ENCODE measurements at regions not wholly inside any gene's neighbourhood (a gene's known extent, or its start where the extent isn't known, plus 50 kb on each side); places are given as distances from the start of the nearest gene placed in this dataset.
"Not testable (repeated sequence)": the region's sequence is repeated elsewhere in the genome, so short reads cannot be mapped to it uniquely, and the experiment has no call there.

- Mint-ChIP-seq H3K36me3 (ENCODE audit: low read depth) (no peaks in the 10 kb centered on the region), H3K4me3 (no peak overlapping the region), H3K27me3 (no peaks in the 10 kb centered on the region), H3K9me3 (no peaks in the 10 kb centered on the region), H3K27ac (no peak overlapping the region), H3K4me1 (no peaks in the 10 kb centered on the region)
- TF ChIP-seq CTCF (IDR thresholded peaks at IDR 0.05) = no peak
- ATAC-seq (ENCODE audit: low read depth) (no peak), DNase-seq (no peak)
- POLR2A ChIA-PET = no interaction called here
- intact Hi-C loops (cut with micrococcal nuclease) = no loop called here
- CTCF ChIA-PET = no interaction called here
Measured at GRCh38 chr12:73998894-73999293, 538.7 kb upstream of the ATXN7L3B start.

GRCh38 chr12:74015118-74015517 lies 522.5 kb upstream of the ATXN7L3B start:
- no peak for DNase-seq
- TF ChIP-seq CTCF (IDR thresholded peaks at IDR 0.05) = no peak
- no peak for ATAC-seq (ENCODE audit: low read depth)
- Mint-ChIP-seq H3K4me1 (no peaks in the 10 kb centered on the region), H3K36me3 (ENCODE audit: low read depth) (no peaks in the 10 kb centered on the region), H3K4me3 (no peak overlapping the region), H3K9me3 (no peaks in the 10 kb centered on the region), H3K27ac (no peak overlapping the region), H3K27me3 (no peaks in the 10 kb centered on the region)
- POLR2A ChIA-PET = no interaction called here
- CTCF ChIA-PET = no interaction called here
- intact Hi-C loops (cut with micrococcal nuclease) = no loop called here

GRCh38 chr12:74016324-74016723 lies 521.3 kb upstream of the ATXN7L3B start:
- H3K27ac Mint-ChIP-seq; intact Hi-C loops (cut with micrococcal nuclease); DNase-seq; H3K4me1 Mint-ChIP-seq; H3K36me3 Mint-ChIP-seq (ENCODE audit: low read depth); POLR2A ChIA-PET; H3K4me3 Mint-ChIP-seq; H3K27me3 Mint-ChIP-seq; ATAC-seq (ENCODE audit: low read depth); H3K9me3 Mint-ChIP-seq; CTCF ChIA-PET: not testable (repeated sequence)

GRCh38 chr12:74018849-74019248 lies 518.8 kb upstream of the ATXN7L3B start:
- Mint-ChIP-seq H3K27ac (no peak overlapping the region), H3K4me3 (no peak overlapping the region), H3K36me3 (ENCODE audit: low read depth) (no peaks in the 10 kb centered on the region), H3K9me3 (no peaks in the 10 kb centered on the region), H3K27me3 (no peaks in the 10 kb centered on the region), H3K4me1 (no peaks in the 10 kb centered on the region)
- DNase-seq (no peak), ATAC-seq (ENCODE audit: low read depth) (no peak)
- intact Hi-C loops (cut with micrococcal nuclease) = no loop called here
- POLR2A ChIA-PET = no interaction called here
- CTCF ChIA-PET = no interaction called here
- TF ChIP-seq CTCF (IDR thresholded peaks at IDR 0.05) = no peak

- no peaks in the 10 kb centered on the region for H3K27me3 Mint-ChIP-seq
- no peak overlapping the region for H3K4me3 Mint-ChIP-seq
- no peak for TF ChIP-seq CTCF (IDR thresholded peaks at IDR 0.05)
- ChIA-PET POLR2A (no interaction called here), CTCF (no interaction called here)
- no peak for DNase-seq
- no peak overlapping the region for H3K27ac Mint-ChIP-seq
- peaks cover 6% of the 10 kb centered on the region for H3K9me3 Mint-ChIP-seq
- no peaks in the 10 kb centered on the region for H3K36me3 Mint-ChIP-seq (ENCODE audit: low read depth)
- intact Hi-C loops (cut with micrococcal nuclease) = loop anchor here (5.0 kb wide), 1 partner anchor 515 kb away; the partner anchor contains the start of gene ATXN7L3B
- H3K4me1 Mint-ChIP-seq = no peaks in the 10 kb centered on the region
- ATAC-seq (ENCODE audit: low read depth) = peak; percentile 37
Measured at GRCh38 chr12:74021937-74022336, 515.7 kb upstream of the ATXN7L3B start.

- no peak for DNase-seq
- ChIA-PET CTCF (no interaction called here), POLR2A (no interaction called here)
- TF ChIP-seq CTCF (IDR thresholded peaks at IDR 0.05) = no peak
- H3K36me3 Mint-ChIP-seq (ENCODE audit: low read depth) = no peaks in the 10 kb centered on the region
- no peaks in the 10 kb centered on the region for H3K27me3 Mint-ChIP-seq
- H3K4me3 Mint-ChIP-seq = no peak overlapping the region
- intact Hi-C loops (cut with micrococcal nuclease) = no loop called here
- no peaks in the 10 kb centered on the region for H3K4me1 Mint-ChIP-seq
- no peak for ATAC-seq (ENCODE audit: low read depth)
- H3K27ac Mint-ChIP-seq = no peak overlapping the region
- H3K9me3 Mint-ChIP-seq = peaks cover 4% of the 10 kb centered on the region
Measured at GRCh38 chr12:74031045-74031444, 506.6 kb upstream of the ATXN7L3B start.

Measured in activated B cell treated with CpG ODN at 0.5 μM for 24 hours (primary cell).